ENCODE measurements at regions not wholly inside any gene's neighbourhood (a gene's known extent, or its start where the extent isn't known, plus 50 kb on each side); places are given as distances from the start of the nearest gene placed in this dataset.
"Not testable (repeated sequence)": the region's sequence is repeated elsewhere in the genome, so short reads cannot be mapped to it uniquely, and the experiment has no call there.

- no peak for DNase-seq (ENCODE audit: low read depth)
Observed at GRCh38 chr7:106523482-106523881, 137.5 kb downstream of the CCDC71L start.

- DNase-seq (ENCODE audit: low read depth), result no peak
Observed at GRCh38 chr7:106522696-106523095, 138.3 kb downstream of the CCDC71L start.

- DNase-seq (ENCODE audit: low read depth), result no peak
Observed at GRCh38 chr7:106521541-106521940, 139.4 kb downstream of the CCDC71L start.

- DNase-seq (ENCODE audit: low read depth), result no peak
Observed at GRCh38 chr7:106520962-106521514, 139.9 kb downstream of the CCDC71L start.

GRCh38 chr7:106518967-106519366 lies 142.0 kb downstream of the CCDC71L start:
- DNase-seq (ENCODE audit: low read depth), result no peak

GRCh38 chr7:106518239-106518638 lies 142.7 kb downstream of the CCDC71L start:
- DNase-seq (ENCODE audit: low read depth), result no peak

GRCh38 chr7:106517508-106517907 lies 143.4 kb downstream of the CCDC71L start:
- no peak for DNase-seq (ENCODE audit: low read depth)

GRCh38 chr7:106515321-106515720 lies 145.6 kb downstream of the CCDC71L start:
- no peak for DNase-seq (ENCODE audit: low read depth)

GRCh38 chr7:106514881-106515280 lies 146.1 kb downstream of the CCDC71L start:
- DNase-seq (ENCODE audit: low read depth), result no peak

GRCh38 chr7:106512217-106512616 lies 148.7 kb downstream of the CCDC71L start:
- no peak for DNase-seq (ENCODE audit: low read depth)

GRCh38 chr7:106504645-106505044 lies 156.3 kb downstream of the CCDC71L start:
- peak; percentile 62 for DNase-seq (ENCODE audit: low read depth)

- no peak for DNase-seq (ENCODE audit: low read depth)
Observed at GRCh38 chr7:106504207-106504606, 156.8 kb downstream of the CCDC71L start.

GRCh38 chr7:106503626-106504025 lies 157.3 kb downstream of the CCDC71L start:
- no peak for DNase-seq (ENCODE audit: low read depth)

GRCh38 chr7:106501605-106502580 lies 159.1 kb downstream of the CCDC71L start:
- DNase-seq (ENCODE audit: low read depth), result no peak

- DNase-seq (ENCODE audit: low read depth), result no peak
Observed at GRCh38 chr7:106499897-106500296, 161.1 kb downstream of the CCDC71L start.

- not testable (repeated sequence) for DNase-seq (ENCODE audit: low read depth)
Observed at GRCh38 chr7:106498005-106498404, 163.0 kb downstream of the CCDC71L start.

- no peak for DNase-seq (ENCODE audit: low read depth)
Observed at GRCh38 chr7:106493041-106493731, 167.8 kb downstream of the CCDC71L start.

- DNase-seq (ENCODE audit: low read depth), result no peak
Observed at GRCh38 chr7:106488465-106488864, 172.5 kb downstream of the CCDC71L start.

- DNase-seq (ENCODE audit: low read depth), result no peak
Observed at GRCh38 chr7:106487892-106488291, 173.1 kb downstream of the CCDC71L start.

- DNase-seq (ENCODE audit: low read depth), result peak; percentile 80
Observed at GRCh38 chr7:106486331-106486730, 174.6 kb downstream of the CCDC71L start.

- peak; percentile 39 for DNase-seq (ENCODE audit: low read depth)
Observed at GRCh38 chr7:106485919-106486318, 175.0 kb downstream of the CCDC71L start.

- peak; percentile 86 for DNase-seq (ENCODE audit: low read depth)
Observed at GRCh38 chr7:106485031-106485551, 175.9 kb downstream of the CCDC71L start.

Data from iris pigment epithelial cell (primary cell).